Neuronal stem cell (in vitro differentiated cells): ENCODE measurements at regions not wholly inside any gene's neighbourhood (a gene's known extent, or its start where the extent isn't known, plus 50 kb on each side); places are given as distances from the start of the nearest gene placed in this dataset.

Experiments used
- DNase-seq: peaks from one replicate; pipeline ENCODE4 v3.0.0-alpha.2; 2013; ENCODE audit warnings: low spot score
- H2AFZ ChIP-seq: one replicate; pipeline ENCODE4 v1.6.1; 2013; ENCODE audit warnings: mild to moderate bottlenecking, low read length, inconsistent platforms
- H2AK5ac ChIP-seq: 2 replicates; pipeline ENCODE4 v1.6.1; 2013; ENCODE audit warnings: low read depth, mild to moderate bottlenecking, inconsistent platforms, low read length, moderate library complexity, mixed read lengths
- H2BK120ac ChIP-seq: 2 replicates; pipeline ENCODE4 v1.6.1; 2013; ENCODE audit warnings: low read depth, mild to moderate bottlenecking, inconsistent platforms, low read length, moderate library complexity, mixed read lengths
- H2BK12ac ChIP-seq: one replicate; pipeline ENCODE4 v1.6.1; 2013; ENCODE audit warnings: low read length, inconsistent platforms
- H2BK15ac ChIP-seq: 2 replicates; pipeline ENCODE4 v1.6.1; 2013; ENCODE audit warnings: mild to moderate bottlenecking, low read length, inconsistent platforms, mixed read lengths
- H2BK5ac ChIP-seq: one replicate; pipeline ENCODE4 v1.6.1; 2013; ENCODE audit warnings: inconsistent platforms, mild to moderate bottlenecking, low read length, moderate library complexity
- H3K14ac ChIP-seq: one replicate; pipeline ENCODE4 v1.6.1; 2013; ENCODE audit warnings: low read length, inconsistent platforms
- H3K18ac ChIP-seq: 2 replicates; pipeline ENCODE4 v1.6.1; 2013; ENCODE audit warnings: low read length, inconsistent platforms
- H3K23ac ChIP-seq: 2 replicates; pipeline ENCODE4 v1.6.1; 2013; ENCODE audit warnings: low read depth, mild to moderate bottlenecking, mixed read lengths, low read length, inconsistent platforms; ENCODE audit not compliant: poor library complexity
- H3K27ac ChIP-seq: replicated peaks from 3 replicates; pipeline ENCODE4 v1.5.1; 2013; ENCODE audit warnings: low read length, inconsistent platforms
- H3K27me3 ChIP-seq, 3 experiments: 2 replicates each; pipeline ENCODE4 v1.6.1; 2013; ENCODE audit warnings: low read length in 3 of 3, mild to moderate bottlenecking in 2 of 3, inconsistent platforms in 1 of 3, low read depth in 1 of 3, mixed read lengths in 1 of 3, moderate library complexity in 1 of 3; ENCODE audit not compliant: control insufficient read depth in 3 of 3, insufficient read depth in 3 of 3
- H3K36me3 ChIP-seq, 2 donors: replicated peaks in 1 of 2; 2 replicates each; pipeline ENCODE4 v1.6.1; 2013; ENCODE audit warnings: low read length in 2 of 2; ENCODE audit not compliant: control insufficient read depth in 2 of 2, insufficient read depth in 2 of 2
- H3K4ac ChIP-seq: 2 replicates; pipeline ENCODE4 v1.6.1; 2013; ENCODE audit warnings: inconsistent platforms, mild to moderate bottlenecking, low read length, moderate library complexity
- H3K4me1 ChIP-seq, 2 donors: 1 replicate in 1 of 2; 2 replicates in 1 of 2; pipeline ENCODE4 v1.6.1; 2013; ENCODE audit warnings: low read length in 2 of 2, low read depth in 1 of 2; ENCODE audit not compliant: control insufficient read depth in 2 of 2, insufficient read depth in 1 of 2
- H3K4me2 ChIP-seq: one replicate; pipeline ENCODE4 v1.6.1; 2013; ENCODE audit warnings: mild to moderate bottlenecking, low read length, inconsistent platforms; ENCODE audit not compliant: insufficient read depth, poor library complexity, severe bottlenecking
- H3K4me3 ChIP-seq, 2 donors: 2 replicates each; pipeline ENCODE4 v1.5.1; 2013; ENCODE audit warnings: low read length in 2 of 2, mild to moderate bottlenecking in 2 of 2, inconsistent platforms in 1 of 2, moderate library complexity in 1 of 2
- H3K79me1 ChIP-seq: one replicate; pipeline ENCODE4 v1.6.1; 2013; ENCODE audit warnings: low read depth, mild to moderate bottlenecking, inconsistent platforms, low read length, moderate library complexity
- H3K9ac ChIP-seq: one replicate; pipeline ENCODE4 v1.6.1; 2013; ENCODE audit warnings: mild to moderate bottlenecking, low read depth, low read length, inconsistent platforms; ENCODE audit not compliant: poor library complexity
- H3K9me3 ChIP-seq, 2 donors: replicated peaks in 1 of 2; 2 replicates each; pipeline versions ENCODE3 to v1.6.1; 2013; ENCODE audit warnings: low read length in 2 of 2, mild to moderate bottlenecking in 2 of 2, inconsistent platforms in 1 of 2, low read depth in 1 of 2, mixed read lengths in 1 of 2, moderate library complexity in 1 of 2; ENCODE audit not compliant: control insufficient read depth in 2 of 2, insufficient read depth in 1 of 2
- H4K8ac ChIP-seq: one replicate; pipeline ENCODE4 v1.6.1; 2013; ENCODE audit warnings: low read depth, mild to moderate bottlenecking, inconsistent platforms, low read length, moderate library complexity
- H4K91ac ChIP-seq: one replicate; pipeline ENCODE4 v1.6.1; 2013; ENCODE audit warnings: low read length, low read depth, mild to moderate bottlenecking, inconsistent platforms; ENCODE audit not compliant: poor library complexity
- WGBS, 2 donors: extraction: QIAGEN DNeasy Blood & Tissue Kit; methylation state at CpG; one replicate each; pipeline ENCODE4 v1.1.7; 2013; ENCODE audit warnings: missing lambda C conversion rate in 2 of 2, mixed read lengths in 1 of 2; ENCODE audit not compliant: insufficient read length in 2 of 2, insufficient replicate concordance in 1 of 2; ENCODE audit errors: extremely low coverage in 2 of 2; 5-methylcytosine and 5-hydroxymethylcytosine counted together

GRCh38 chr10:33521904-33522303 is 187.4 kb upstream of the NRP1 start:
- H3K36me3 ChIP-seq, result no peaks in the 10 kb centered on the region
- no peak overlapping the region for H3K4me3 ChIP-seq
- no peak overlapping the region for H2AFZ ChIP-seq
- no CpG with 5 or more reads among the region's 3 CpGs for WGBS, 2 donors
- no peaks in the 10 kb centered on the region for H3K27me3 ChIP-seq
- H3K9me3 ChIP-seq, result no peaks in the 10 kb centered on the region
- H2BK12ac ChIP-seq, result no peak overlapping the region
- no peaks in the 10 kb centered on the region for H3K4me1 ChIP-seq
- no peak for DNase-seq
- no peak overlapping the region for H2BK120ac ChIP-seq
- no peak overlapping the region for H4K8ac ChIP-seq
- no peak overlapping the region for H3K23ac ChIP-seq
- H4K91ac ChIP-seq, result no peak overlapping the region
- no peak overlapping the region for H3K27ac ChIP-seq
- H3K79me1 ChIP-seq, result no peaks in the 10 kb centered on the region
- no peak overlapping the region for H3K9ac ChIP-seq
- no peak overlapping the region for H3K4ac ChIP-seq
- H2BK5ac ChIP-seq, result no peak overlapping the region
- no peak overlapping the region for H2BK15ac ChIP-seq
- H3K18ac ChIP-seq, result no peak overlapping the region
- H3K14ac ChIP-seq, result no peak overlapping the region
- no peak overlapping the region for H2AK5ac ChIP-seq
- H3K4me2 ChIP-seq, result no peak overlapping the region

DNA sequence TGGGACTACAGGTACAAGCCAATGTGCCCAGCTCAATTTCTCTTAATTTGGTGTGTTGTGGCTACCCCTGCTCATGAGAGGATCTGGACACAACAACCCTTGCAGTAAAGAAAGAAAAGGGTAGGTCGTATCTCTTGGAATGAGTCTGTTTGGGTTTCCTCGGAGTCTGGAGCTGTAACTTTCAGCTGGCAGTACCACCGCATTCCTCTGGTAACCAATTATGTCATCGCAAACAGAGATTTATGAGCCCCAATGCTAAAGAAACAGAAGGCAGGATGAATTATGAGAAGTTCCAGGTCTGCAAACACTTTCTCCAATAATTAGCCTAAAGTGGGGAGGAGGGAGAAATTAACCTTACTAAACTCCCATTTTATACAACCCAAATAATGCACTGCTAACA is 186.6 kb upstream of the NRP1 start:
- no peak overlapping the region for H2BK120ac ChIP-seq
- H3K9ac ChIP-seq, result no peak overlapping the region
- no peaks in the 10 kb centered on the region for H3K36me3 ChIP-seq
- no peak overlapping the region for H2BK5ac ChIP-seq
- no peaks in the 10 kb centered on the region for H3K4me1 ChIP-seq
- no peaks in the 10 kb centered on the region for H3K9me3 ChIP-seq
- no peak overlapping the region for H3K18ac ChIP-seq
- no peak overlapping the region for H2AFZ ChIP-seq
- H3K4ac ChIP-seq, result no peak overlapping the region
- no peak overlapping the region for H3K4me3 ChIP-seq
- H4K8ac ChIP-seq, result no peak overlapping the region
- H2BK12ac ChIP-seq, result no peak overlapping the region
- DNase-seq, result no peak
- no CpG with 5 or more reads among the region's 4 CpGs for WGBS, 2 donors
- no peak overlapping the region for H3K23ac ChIP-seq
- no peak overlapping the region for H2AK5ac ChIP-seq
- no peak overlapping the region for H3K4me2 ChIP-seq
- no peak overlapping the region for H3K27ac ChIP-seq
- no peaks in the 10 kb centered on the region for H3K79me1 ChIP-seq
- H2BK15ac ChIP-seq, result no peak overlapping the region
- H3K27me3 ChIP-seq, result no peaks in the 10 kb centered on the region
- H4K91ac ChIP-seq, result no peak overlapping the region
- H3K14ac ChIP-seq, result no peak overlapping the region

DNA sequence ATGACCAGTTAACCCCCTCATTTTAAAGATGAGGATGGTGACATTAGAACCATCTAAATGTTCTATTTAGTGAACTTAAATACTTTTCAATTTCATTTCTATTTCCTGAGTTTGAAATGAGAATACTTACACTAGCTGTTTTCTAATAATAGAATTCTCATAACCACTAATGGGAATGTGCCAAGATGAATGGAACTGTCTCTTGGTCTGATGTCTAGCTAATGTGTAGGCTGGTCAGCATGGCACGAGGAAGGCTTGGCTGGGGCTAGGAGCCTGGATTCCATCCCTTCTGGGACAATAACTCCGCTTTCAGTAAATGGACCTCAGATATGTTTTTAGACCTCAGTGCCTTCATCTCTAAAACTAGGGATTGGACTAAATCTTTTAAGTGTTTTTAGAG is 185.8 kb upstream of the NRP1 start:
- Histone ChIP-seq H3K4me2 (no peak overlapping the region), H4K8ac (no peak overlapping the region), H3K9ac (no peak overlapping the region), H2BK15ac (no peak overlapping the region), H3K36me3 (no peaks in the 10 kb centered on the region), H2BK5ac (no peak overlapping the region), H3K9me3 (no peaks in the 10 kb centered on the region), H3K4me3 (no peak overlapping the region), H2BK12ac (no peak overlapping the region), H4K91ac (no peak overlapping the region), H3K27ac (no peak overlapping the region), H3K18ac (no peak overlapping the region), H3K4ac (no peak overlapping the region), H2AFZ (no peak overlapping the region), H2AK5ac (no peak overlapping the region), H3K4me1 (no peaks in the 10 kb centered on the region), H3K14ac (no peak overlapping the region), H2BK120ac (no peak overlapping the region), H3K79me1 (no peaks in the 10 kb centered on the region), H3K27me3 (no peaks in the 10 kb centered on the region), H3K23ac (no peak overlapping the region)
- no peak for DNase-seq
- no CpG with 5 or more reads among the region's 2 CpGs for WGBS, 2 donors

- Histone ChIP-seq H2BK15ac (no peak overlapping the region), H3K9me3 (no peaks in the 10 kb centered on the region), H3K14ac (no peak overlapping the region), H3K18ac (no peak overlapping the region), H2AFZ (no peak overlapping the region), H3K23ac (no peak overlapping the region), H3K9ac (no peak overlapping the region), H3K4me1 (no peaks in the 10 kb centered on the region), H2BK120ac (no peak overlapping the region), H3K27me3 (no peaks in the 10 kb centered on the region), H2AK5ac (no peak overlapping the region), H3K4me3 (no peak overlapping the region), H2BK12ac (no peak overlapping the region), H2BK5ac (no peak overlapping the region), H4K8ac (no peak overlapping the region), H3K4me2 (no peak overlapping the region), H3K4ac (no peak overlapping the region), H3K36me3 (no peaks in the 10 kb centered on the region), H4K91ac (no peak overlapping the region), H3K27ac (no peak overlapping the region), H3K79me1 (no peaks in the 10 kb centered on the region)
- no CpG with 5 or more reads among the region's 14 CpGs for WGBS, 2 donors
- no peak for DNase-seq
Measured at GRCh38 chr10:33519130-33519860, 184.8 kb upstream of the NRP1 start.
